ENCODE measurements at regions not wholly inside any gene's neighbourhood (a gene's known extent, or its start where the extent isn't known, plus 50 kb on each side); places are given as distances from the start of the nearest gene placed in this dataset.

- no peak for TF ChIP-seq ESRRA (IDR thresholded peaks at IDR 0.05; ENCODE audit: low read length)
- TF ChIP-seq CHD1 (IDR thresholded peaks at IDR 0.05; ENCODE audit: low read depth, low read length): no peak
- TF ChIP-seq USF2 (IDR thresholded peaks at IDR 0.05; ENCODE audit: borderline replicate concordance, low read depth, low read length): no peak
- no peak for TF ChIP-seq SIX5 (IDR thresholded peaks at IDR 0.05; ENCODE audit: low read depth, low read length, severe bottlenecking)
- no peak for TF ChIP-seq NR2C1 (IDR thresholded peaks at IDR 0.05)
- no peak for TF ChIP-seq MEF2B (IDR thresholded peaks at IDR 0.05; ENCODE audit: partially characterized antibody, poor library complexity, severe bottlenecking)
- TF ChIP-seq SPI1 (IDR thresholded peaks at IDR 0.05; ENCODE audit: borderline replicate concordance, insufficient read depth, low read depth, low read length): no peak
- TF ChIP-seq, protein P1, sequence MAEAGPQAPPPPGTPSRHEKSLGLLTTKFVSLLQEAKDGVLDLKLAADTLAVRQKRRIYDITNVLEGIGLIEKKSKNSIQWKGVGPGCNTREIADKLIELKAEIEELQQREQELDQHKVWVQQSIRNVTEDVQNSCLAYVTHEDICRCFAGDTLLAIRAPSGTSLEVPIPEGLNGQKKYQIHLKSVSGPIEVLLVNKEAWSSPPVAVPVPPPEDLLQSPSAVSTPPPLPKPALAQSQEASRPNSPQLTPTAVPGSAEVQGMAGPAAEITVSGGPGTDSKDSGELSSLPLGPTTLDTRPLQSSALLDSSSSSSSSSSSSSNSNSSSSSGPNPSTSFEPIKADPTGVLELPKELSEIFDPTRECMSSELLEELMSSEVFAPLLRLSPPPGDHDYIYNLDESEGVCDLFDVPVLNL (IDR thresholded peaks at IDR 0.05; ENCODE audit: low read depth, low read length): no peak
- TF ChIP-seq YBX1 (IDR thresholded peaks at IDR 0.05): no peak
- TF ChIP-seq, protein P2, sequence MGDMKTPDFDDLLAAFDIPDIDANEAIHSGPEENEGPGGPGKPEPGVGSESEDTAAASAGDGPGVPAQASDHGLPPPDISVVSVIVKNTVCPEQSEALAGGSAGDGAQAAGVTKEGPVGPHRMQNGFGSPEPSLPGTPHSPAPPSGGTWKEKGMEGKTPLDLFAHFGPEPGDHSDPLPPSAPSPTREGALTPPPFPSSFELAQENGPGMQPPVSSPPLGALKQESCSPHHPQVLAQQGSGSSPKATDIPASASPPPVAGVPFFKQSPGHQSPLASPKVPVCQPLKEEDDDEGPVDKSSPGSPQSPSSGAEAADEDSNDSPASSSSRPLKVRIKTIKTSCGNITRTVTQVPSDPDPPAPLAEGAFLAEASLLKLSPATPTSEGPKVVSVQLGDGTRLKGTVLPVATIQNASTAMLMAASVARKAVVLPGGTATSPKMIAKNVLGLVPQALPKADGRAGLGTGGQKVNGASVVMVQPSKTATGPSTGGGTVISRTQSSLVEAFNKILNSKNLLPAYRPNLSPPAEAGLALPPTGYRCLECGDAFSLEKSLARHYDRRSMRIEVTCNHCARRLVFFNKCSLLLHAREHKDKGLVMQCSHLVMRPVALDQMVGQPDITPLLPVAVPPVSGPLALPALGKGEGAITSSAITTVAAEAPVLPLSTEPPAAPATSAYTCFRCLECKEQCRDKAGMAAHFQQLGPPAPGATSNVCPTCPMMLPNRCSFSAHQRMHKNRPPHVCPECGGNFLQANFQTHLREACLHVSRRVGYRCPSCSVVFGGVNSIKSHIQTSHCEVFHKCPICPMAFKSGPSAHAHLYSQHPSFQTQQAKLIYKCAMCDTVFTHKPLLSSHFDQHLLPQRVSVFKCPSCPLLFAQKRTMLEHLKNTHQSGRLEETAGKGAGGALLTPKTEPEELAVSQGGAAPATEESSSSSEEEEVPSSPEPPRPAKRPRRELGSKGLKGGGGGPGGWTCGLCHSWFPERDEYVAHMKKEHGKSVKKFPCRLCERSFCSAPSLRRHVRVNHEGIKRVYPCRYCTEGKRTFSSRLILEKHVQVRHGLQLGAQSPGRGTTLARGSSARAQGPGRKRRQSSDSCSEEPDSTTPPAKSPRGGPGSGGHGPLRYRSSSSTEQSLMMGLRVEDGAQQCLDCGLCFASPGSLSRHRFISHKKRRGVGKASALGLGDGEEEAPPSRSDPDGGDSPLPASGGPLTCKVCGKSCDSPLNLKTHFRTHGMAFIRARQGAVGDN (IDR thresholded peaks at IDR 0.05): no peak
- TF ChIP-seq EGR1 (IDR thresholded peaks at IDR 0.05; ENCODE audit: borderline replicate concordance in 1 of 2, low read depth in 2 of 2, low read length in 2 of 2): no peak
- no peak for TF ChIP-seq IKZF2 (IDR thresholded peaks at IDR 0.05)
- no peak for TF ChIP-seq BCLAF1 (IDR thresholded peaks at IDR 0.05)
- no peak for TF ChIP-seq RBBP5 (conservative IDR thresholded peaks at IDR 0.05)
- no peak for TF ChIP-seq ZNF622 (IDR thresholded peaks at IDR 0.05)
- TF ChIP-seq CREB1 (IDR thresholded peaks at IDR 0.05; ENCODE audit: low read depth): no peak
- TF ChIP-seq EED (IDR thresholded peaks at IDR 0.05; ENCODE audit: low read depth): no peak
- TF ChIP-seq STAT3 (IDR thresholded peaks at IDR 0.05; ENCODE audit: low read depth, low read length): no peak
- DNase-seq (ENCODE audit: low read depth, low spot score) (no peak), ATAC-seq (no peak), FAIRE-seq (no peak)
- ChIA-PET CTCF (no interaction called here), POLR2A (no interaction called here), SMC1A (ENCODE audit: uncharacterized antibody, unreplicated experiment) (no interaction called here), RAD21 (ENCODE audit: unreplicated experiment) (no interaction called here)
- no peaks in the 10 kb centered on the region for H4K20me1 ChIP-seq (ENCODE audit: control insufficient read depth, insufficient read depth)
- H3K4me1 ChIP-seq (ENCODE audit: control insufficient read depth, insufficient read depth, low read length): no peaks in the 10 kb centered on the region
- no peaks in the 10 kb centered on the region for H3K9me3 ChIP-seq (replicated peaks; ENCODE audit: control insufficient read depth, insufficient read depth, low read length)
- BruUV-seq (replicated peaks): no TSS peak
- in situ Hi-C loops (cut with MboI) (no loop called here), intact Hi-C loops (cut with micrococcal nuclease; ENCODE audit: unreplicated experiment) (no loop called here)
- H3K27ac ChIP-seq (ENCODE audit: control insufficient read depth, insufficient read depth): no peak overlapping the region
- no peaks in the 10 kb centered on the region for H3K36me3 ChIP-seq (ENCODE audit: control insufficient read depth in 2 of 2, insufficient read depth in 2 of 2, low read length in 1 of 2)
- no peak overlapping the region for H3K9ac ChIP-seq (ENCODE audit: control insufficient read depth, insufficient read depth, low read length)
- WGBS (ENCODE audit: insufficient coverage, insufficient replicate concordance, low lambda C conversion rate, missing lambda C conversion rate): 4% methylated on average over 1 of the region's 1 CpG
- no peaks in the 10 kb centered on the region for H3K27me3 ChIP-seq (replicated peaks in 1 of 2; ENCODE audit: control insufficient read depth in 2 of 2, insufficient read depth in 2 of 2, low read length in 1 of 2)
- no peak overlapping the region for H2AFZ ChIP-seq (ENCODE audit: control insufficient read depth, low read depth, low read length)
- H3K79me2 ChIP-seq (ENCODE audit: control insufficient read depth, insufficient read depth, low read length): no peaks in the 10 kb centered on the region
- no peak overlapping the region for H3K4me3 ChIP-seq
- no peak overlapping the region for H3K4me2 ChIP-seq (ENCODE audit: control insufficient read depth, insufficient read depth)
Measured at GRCh38 chr13:65036999-65037398, 2193.1 kb downstream of the PCDH9 start.
